Duodenal mucosa (tissue), 2 donors: ENCODE measurements at regions not wholly inside any gene's neighbourhood (a gene's known extent, or its start where the extent isn't known, plus 50 kb on each side); places are given as distances from the start of the nearest gene placed in this dataset.
"Not testable (repeated sequence)": the region's sequence is repeated elsewhere in the genome, so short reads cannot be mapped to it uniquely, and the experiment has no call there.

ENCODE experiments used
- H3K27ac ChIP-seq: one replicate; pipeline ENCODE4 v1.7.0; 2013; ENCODE audit warnings: low read depth, low read length
- H3K27me3 ChIP-seq, 2 donors: one replicate each; pipeline ENCODE4 v1.7.0; 2013; ENCODE audit warnings: low read length in 2 of 2, control low read depth in 1 of 2; ENCODE audit not compliant: insufficient read depth in 2 of 2, control insufficient read depth in 1 of 2
- H3K36me3 ChIP-seq, 2 donors: one replicate each; pipeline ENCODE4 v1.7.0; 2013; ENCODE audit warnings: low read length in 2 of 2, control low read depth in 1 of 2; ENCODE audit not compliant: insufficient read depth in 2 of 2, control insufficient read depth in 1 of 2
- H3K4me1 ChIP-seq, 2 donors: one replicate each; pipeline ENCODE4 v1.7.0; 2013; ENCODE audit warnings: low read length in 2 of 2, control low read depth in 1 of 2; ENCODE audit not compliant: insufficient read depth in 2 of 2, control insufficient read depth in 1 of 2
- H3K4me3 ChIP-seq, 2 donors: one replicate each; pipeline ENCODE4 v1.7.0; 2013; ENCODE audit warnings: low read length in 2 of 2, low read depth in 1 of 2
- H3K9ac ChIP-seq, 2 donors: one replicate each; pipeline ENCODE4 v1.7.0; 2013; ENCODE audit warnings: low read length in 2 of 2, low read depth in 1 of 2
- H3K9me3 ChIP-seq, 2 donors: one replicate each; pipeline ENCODE4 v1.7.0; 2013; ENCODE audit warnings: low read length in 2 of 2, control low read depth in 1 of 2; ENCODE audit not compliant: control insufficient read depth in 1 of 2

DNA sequence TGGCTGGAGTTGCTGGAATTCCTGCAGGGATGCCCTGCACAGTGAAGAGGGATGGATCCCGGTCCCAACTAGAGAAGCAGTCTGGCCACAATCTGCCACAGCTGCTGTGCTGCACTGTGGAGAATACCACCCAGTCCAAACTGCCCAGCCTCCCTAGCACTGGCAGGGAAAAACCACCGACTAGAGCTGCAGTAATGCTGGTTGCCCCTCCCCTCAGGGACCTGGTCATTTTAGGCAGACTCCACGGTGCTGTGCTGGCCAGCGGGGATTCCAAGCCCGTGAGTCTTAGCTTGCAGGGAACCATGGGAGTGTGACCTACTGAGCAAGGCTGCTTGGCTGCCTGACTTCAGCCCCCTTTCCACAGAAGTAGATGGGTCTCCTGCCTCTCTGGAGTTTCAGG, 478.0 kb upstream of the ATP11B start:
- Histone ChIP-seq H3K9ac (no peak overlapping the region), H3K4me3 (no peak overlapping the region), H3K9me3 (peaks cover 4 to 6% of the 10 kb centered on the region in 2 donors), H3K4me1 (no peaks in the 10 kb centered on the region), H3K36me3 (no peaks in the 10 kb centered on the region), H3K27ac (no peak overlapping the region), H3K27me3 (no peaks in the 10 kb centered on the region)

DNA sequence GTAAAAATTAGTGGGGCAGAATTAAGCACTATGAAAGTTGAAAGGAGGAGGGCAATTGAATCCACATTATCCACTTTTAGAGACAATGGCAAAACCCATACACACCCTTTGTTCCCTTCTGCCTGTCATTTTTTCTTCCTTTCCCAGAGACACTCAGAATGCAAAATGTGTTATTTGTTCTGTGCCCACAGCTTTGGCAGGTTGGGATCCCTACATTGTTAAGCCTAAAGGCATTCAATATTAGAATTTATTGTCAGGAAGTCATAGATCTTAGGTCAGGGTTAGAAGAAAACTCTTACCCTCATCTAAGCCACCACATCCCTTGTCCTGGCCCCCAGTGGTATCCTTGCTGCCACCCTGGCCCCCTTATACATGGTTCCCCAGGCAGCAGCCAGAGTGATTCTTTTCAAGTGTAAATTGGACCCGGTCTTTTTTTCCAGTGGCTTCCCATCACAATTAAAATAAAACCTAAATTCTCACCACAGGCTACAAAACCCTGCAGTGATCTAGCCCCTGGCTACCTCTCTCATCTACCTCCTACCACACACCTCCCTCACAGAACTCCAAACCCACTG, 470.1 kb upstream of the ATP11B start:
- Histone ChIP-seq H3K4me1 (no peaks in the 10 kb centered on the region), H3K9ac (no peak overlapping the region), H3K4me3 (no peak overlapping the region), H3K27ac (no peak overlapping the region), H3K9me3 (peaks cover 2 to 6% of the 10 kb centered on the region in 2 donors), H3K27me3 (no peaks in the 10 kb centered on the region), H3K36me3 (no peaks in the 10 kb centered on the region)

DNA sequence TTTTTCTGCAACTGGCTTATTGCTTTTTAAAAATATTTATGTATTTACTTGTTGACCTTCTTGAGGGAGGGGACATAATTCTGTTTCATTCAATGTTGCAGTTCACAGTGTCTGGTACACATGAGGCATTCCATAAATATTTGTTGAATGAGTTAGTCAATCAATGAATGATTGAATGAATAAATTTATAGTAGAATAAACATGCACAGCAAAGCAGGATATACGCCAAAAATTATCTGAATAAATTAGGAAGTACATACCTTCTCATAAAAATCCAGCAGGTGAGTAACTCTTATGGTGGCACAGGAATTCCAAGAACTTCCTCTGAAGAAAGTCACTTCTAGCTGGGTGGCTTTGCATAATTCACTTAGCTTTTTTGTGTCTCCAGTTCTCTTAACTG, 469.4 kb upstream of the ATP11B start:
- no peaks in the 10 kb centered on the region for H3K27me3 ChIP-seq
- no peaks in the 10 kb centered on the region for H3K36me3 ChIP-seq
- H3K4me1 ChIP-seq = no peaks in the 10 kb centered on the region

DNA sequence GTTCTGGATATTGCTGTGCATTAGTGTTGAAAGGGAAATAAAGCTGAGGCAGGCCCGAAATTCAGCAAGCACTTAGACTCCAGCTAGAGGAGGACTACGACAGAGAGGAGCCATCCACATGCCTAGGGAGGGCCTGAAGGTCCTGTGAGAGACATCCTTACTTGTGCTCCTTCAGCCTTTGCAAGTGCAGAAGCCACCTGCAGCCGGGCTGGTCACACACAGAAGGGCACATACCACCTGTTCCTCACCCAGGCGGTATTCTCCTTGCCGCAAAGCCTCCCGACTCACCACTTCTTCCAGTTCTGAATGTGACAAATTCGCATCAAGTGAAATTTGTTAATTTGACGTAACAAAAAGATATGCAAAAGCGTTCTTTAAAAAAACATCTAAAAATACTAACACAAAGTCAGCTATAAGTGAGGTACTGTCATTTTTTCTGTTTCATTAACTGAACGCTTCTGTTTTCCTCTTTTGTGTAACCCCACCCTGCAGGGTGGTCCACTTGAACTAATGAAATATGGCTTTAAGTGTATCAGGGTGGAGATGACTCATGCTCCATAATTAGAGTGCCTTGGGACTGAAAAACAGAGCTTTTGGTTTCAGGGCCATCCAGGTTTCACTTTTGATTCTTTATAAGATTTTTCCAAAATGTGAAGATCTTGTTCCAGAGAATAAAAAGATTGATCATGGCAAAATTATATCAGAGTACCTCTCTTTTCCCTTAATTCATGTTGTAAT, 467.9 kb upstream of the ATP11B start:
- H3K4me3 ChIP-seq = no peak overlapping the region
- no peaks in the 10 kb centered on the region for H3K36me3 ChIP-seq

More for the DNA sequence above, 469.4 kb upstream of the ATP11B start:
- no peak overlapping the region for H3K27ac ChIP-seq
- no peak overlapping the region for H3K9ac ChIP-seq
- peaks cover 0 to 6% of the 10 kb centered on the region in 2 donors for H3K9me3 ChIP-seq
- no peak overlapping the region for H3K4me3 ChIP-seq

DNA sequence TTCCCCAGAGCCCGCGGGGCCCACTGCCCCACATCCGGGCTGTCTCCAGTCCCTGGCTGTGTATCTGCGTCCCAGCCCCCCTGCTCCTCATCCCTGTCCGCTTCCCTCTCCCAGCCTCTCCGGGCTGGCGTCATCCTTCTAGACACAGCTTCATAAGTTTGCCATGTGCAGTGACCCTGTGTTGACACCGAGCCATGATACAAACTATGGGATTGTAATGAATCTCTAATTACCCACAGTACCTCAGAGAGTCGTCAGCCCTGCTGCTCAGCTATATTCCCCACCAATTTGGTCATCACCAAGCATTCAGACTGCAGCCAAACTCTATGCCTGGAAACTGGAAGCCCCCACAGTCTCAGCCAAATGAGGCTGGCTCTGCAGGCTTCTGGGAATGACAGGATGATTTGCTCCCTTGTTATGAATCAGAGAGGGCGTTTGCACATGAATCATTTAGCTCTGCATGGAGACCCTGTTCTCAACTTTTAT, 466.1 kb upstream of the ATP11B start:
- H3K27ac ChIP-seq = no peak overlapping the region
- H3K36me3 ChIP-seq = no peaks in the 10 kb centered on the region
- no peak overlapping the region for H3K9ac ChIP-seq
- no peaks in the 10 kb centered on the region for H3K27me3 ChIP-seq
- no peaks in the 10 kb centered on the region for H3K9me3 ChIP-seq
- no peaks in the 10 kb centered on the region for H3K4me1 ChIP-seq
- H3K4me3 ChIP-seq = no peak overlapping the region

More for the DNA sequence above, 467.9 kb upstream of the ATP11B start:
- no peaks in the 10 kb centered on the region for H3K27me3 ChIP-seq
- H3K9ac ChIP-seq = no peak overlapping the region
- no peak overlapping the region for H3K27ac ChIP-seq
- no peaks in the 10 kb centered on the region for H3K9me3 ChIP-seq
- no peaks in the 10 kb centered on the region for H3K4me1 ChIP-seq

DNA sequence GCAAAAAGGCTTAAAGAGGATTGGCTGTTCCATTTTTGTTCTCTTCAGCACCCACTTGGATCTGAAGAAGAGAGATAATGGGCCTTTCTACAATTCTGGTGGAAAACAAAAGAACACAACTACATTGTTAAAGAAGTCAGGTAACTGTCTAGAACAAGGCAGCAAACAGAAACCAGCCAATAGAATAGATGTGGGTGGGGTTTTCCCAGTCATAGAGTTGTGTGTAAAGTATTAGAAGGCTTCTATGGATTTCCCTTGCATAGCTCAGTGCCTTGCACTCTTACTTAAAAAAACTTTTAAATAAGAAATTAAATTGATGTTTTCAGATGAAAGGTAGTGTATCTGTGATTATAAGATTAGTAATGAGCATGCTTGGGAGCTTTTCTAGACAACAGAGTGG, 462.7 kb upstream of the ATP11B start:
- H3K4me3 ChIP-seq = no peak overlapping the region
- no peaks in the 10 kb centered on the region for H3K27me3 ChIP-seq
- no peak overlapping the region for H3K27ac ChIP-seq

DNA sequence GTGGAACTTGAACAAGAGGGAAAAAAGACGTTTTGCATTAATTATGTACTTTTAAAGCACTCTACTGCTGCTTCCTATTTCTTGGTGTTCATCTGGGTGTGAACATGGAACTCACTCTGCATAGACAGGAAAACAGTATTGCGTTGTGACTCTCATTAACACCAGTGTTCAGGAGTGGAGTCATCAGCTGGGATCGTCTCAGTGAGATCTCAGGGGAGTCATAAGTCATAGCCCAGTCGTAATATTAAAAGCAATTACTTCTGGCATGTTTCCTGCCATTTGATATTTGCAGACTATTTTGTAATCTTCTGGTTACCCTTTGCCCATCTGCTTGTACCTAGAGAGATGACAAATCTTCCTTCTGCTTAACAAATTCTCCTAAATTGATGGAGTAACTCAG, 462.0 kb upstream of the ATP11B start:
- Histone ChIP-seq H3K4me3 (no peak overlapping the region), H3K36me3 (no peaks in the 10 kb centered on the region), H3K27ac (no peak overlapping the region), H3K27me3 (no peaks in the 10 kb centered on the region), H3K9ac (no peak overlapping the region), H3K9me3 (no peaks in the 10 kb centered on the region), H3K4me1 (no peaks in the 10 kb centered on the region)

More for the DNA sequence above, 462.7 kb upstream of the ATP11B start:
- Histone ChIP-seq H3K36me3 (no peaks in the 10 kb centered on the region), H3K9ac (no peak overlapping the region), H3K4me1 (no peaks in the 10 kb centered on the region), H3K9me3 (no peaks in the 10 kb centered on the region)

DNA sequence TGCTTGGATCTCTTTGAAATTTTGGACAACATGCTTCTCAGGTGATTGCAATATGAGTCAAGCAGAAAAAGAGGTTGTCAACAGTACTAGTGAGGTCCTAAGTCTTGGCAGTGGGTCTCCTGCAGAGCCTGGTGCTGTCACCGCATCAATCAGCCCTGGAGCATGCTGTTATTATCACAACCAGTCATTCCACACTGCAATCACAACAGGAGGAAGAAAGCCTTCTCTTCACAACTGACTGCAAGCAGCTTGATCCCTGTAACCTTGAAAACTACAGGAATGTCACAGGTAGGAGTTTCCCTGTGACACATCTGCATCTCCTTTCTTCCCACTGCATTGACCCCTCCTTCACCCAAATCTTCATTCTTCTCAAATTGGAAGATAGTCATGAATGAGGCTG, 451.1 kb upstream of the ATP11B start:
- Histone ChIP-seq H3K4me3 (no peak overlapping the region), H3K27me3 (no peaks in the 10 kb centered on the region), H3K4me1 (no peaks in the 10 kb centered on the region), H3K9me3 (no peaks in the 10 kb centered on the region), H3K36me3 (no peaks in the 10 kb centered on the region), H3K9ac (no peak overlapping the region), H3K27ac (no peak overlapping the region)

DNA sequence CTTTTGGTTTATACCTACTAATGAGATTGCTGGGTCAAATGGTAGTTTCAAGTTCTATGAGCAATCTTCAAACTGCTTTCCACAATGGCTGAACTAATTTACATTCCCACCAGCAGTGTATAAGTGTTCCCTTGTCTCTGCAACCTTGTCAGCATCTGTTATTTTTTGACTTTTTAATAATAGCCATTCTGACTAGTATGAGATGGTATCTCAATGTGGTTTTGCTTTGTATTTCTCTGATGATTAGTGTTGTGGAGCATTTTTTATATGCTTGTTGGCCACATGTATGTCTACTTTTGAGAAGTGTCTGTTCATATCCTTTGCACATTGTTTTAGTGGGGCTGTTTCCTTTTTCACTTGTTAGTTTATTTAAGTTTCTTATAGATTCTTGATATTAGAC, 449.3 kb upstream of the ATP11B start:
- H3K9me3 ChIP-seq, H3K36me3 ChIP-seq, H3K27me3 ChIP-seq, H3K4me3 ChIP-seq, H3K9ac ChIP-seq, H3K27ac ChIP-seq, H3K4me1 ChIP-seq: not testable (repeated sequence)

DNA sequence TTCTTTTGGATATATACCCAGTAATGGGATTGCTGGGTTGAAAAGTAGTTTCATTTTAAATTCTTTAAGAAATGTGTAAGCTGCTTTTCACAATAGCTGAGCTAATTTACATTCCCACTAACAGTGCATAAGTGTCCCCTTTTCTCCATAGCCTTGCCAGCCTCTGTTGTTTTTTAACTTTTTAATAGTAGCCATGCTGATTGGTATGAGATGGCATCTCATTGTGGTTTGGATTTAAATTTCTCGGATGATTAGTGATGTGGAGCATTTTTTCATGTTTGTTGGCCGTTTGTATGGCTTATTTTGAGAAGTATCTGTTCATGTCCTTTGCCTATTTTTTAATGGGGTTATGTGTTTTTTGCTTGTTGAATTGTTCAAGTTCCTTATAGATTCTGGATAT, 444.3 kb upstream of the ATP11B start:
- no peak overlapping the region for H3K27ac ChIP-seq
- no peak overlapping the region for H3K9ac ChIP-seq
- H3K4me1 ChIP-seq = no peaks in the 10 kb centered on the region
- no peaks in the 10 kb centered on the region for H3K27me3 ChIP-seq
- no peaks in the 10 kb centered on the region for H3K36me3 ChIP-seq
- no peak overlapping the region for H3K4me3 ChIP-seq
- no peaks in the 10 kb centered on the region for H3K9me3 ChIP-seq
